PC-9 (cell line): ENCODE measurements at regions not wholly inside any gene's neighbourhood (a gene's known extent, or its start where the extent isn't known, plus 50 kb on each side); places are given as distances from the start of the nearest gene placed in this dataset.

Experiments
- EZH2 ChIP-seq: fragments of 200-600 bp; sonication (generic); IDR thresholded peaks from 2 replicates; pipeline ENCODE4 v1.8.0; 2017; ENCODE audit warnings: antibody characterized with exemption, low read depth
- TF ChIP-seq, protein P1 (sequence below): fragments of 200-600 bp; sonication (generic); conservative IDR thresholded peaks from 2 replicates; pipeline ENCODE4 v1.6.1; 2017; ENCODE audit warnings: mixed run types, antibody characterized with exemption, mild to moderate bottlenecking, moderate library complexity

DNA sequence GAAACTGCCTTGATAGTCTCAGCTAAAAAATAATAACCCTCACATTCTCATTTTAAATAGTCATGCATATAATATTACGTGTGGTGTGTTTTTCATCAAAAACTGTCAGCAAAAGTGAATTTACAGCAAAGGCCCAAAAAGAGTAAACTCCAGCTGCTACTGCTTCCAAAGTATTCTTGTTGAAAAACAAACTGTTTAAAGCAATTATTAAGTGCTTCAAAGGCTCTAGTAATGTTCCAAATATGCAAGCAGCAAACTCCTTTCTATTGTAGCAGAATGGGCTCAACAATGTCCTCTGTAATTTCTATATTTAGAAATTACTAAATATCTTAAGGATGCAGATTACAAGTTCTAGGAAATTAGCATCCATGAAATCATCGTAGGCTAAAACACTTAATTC is 280.0 kb upstream of the TBX18 start:
- TF ChIP-seq, protein P1, sequence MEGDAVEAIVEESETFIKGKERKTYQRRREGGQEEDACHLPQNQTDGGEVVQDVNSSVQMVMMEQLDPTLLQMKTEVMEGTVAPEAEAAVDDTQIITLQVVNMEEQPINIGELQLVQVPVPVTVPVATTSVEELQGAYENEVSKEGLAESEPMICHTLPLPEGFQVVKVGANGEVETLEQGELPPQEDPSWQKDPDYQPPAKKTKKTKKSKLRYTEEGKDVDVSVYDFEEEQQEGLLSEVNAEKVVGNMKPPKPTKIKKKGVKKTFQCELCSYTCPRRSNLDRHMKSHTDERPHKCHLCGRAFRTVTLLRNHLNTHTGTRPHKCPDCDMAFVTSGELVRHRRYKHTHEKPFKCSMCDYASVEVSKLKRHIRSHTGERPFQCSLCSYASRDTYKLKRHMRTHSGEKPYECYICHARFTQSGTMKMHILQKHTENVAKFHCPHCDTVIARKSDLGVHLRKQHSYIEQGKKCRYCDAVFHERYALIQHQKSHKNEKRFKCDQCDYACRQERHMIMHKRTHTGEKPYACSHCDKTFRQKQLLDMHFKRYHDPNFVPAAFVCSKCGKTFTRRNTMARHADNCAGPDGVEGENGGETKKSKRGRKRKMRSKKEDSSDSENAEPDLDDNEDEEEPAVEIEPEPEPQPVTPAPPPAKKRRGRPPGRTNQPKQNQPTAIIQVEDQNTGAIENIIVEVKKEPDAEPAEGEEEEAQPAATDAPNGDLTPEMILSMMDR = no peak
- no peak for TF ChIP-seq EZH2
